ENCODE measurements at regions not wholly inside any gene's neighbourhood (a gene's known extent, or its start where the extent isn't known, plus 50 kb on each side); places are given as distances from the start of the nearest gene placed in this dataset.

DNA sequence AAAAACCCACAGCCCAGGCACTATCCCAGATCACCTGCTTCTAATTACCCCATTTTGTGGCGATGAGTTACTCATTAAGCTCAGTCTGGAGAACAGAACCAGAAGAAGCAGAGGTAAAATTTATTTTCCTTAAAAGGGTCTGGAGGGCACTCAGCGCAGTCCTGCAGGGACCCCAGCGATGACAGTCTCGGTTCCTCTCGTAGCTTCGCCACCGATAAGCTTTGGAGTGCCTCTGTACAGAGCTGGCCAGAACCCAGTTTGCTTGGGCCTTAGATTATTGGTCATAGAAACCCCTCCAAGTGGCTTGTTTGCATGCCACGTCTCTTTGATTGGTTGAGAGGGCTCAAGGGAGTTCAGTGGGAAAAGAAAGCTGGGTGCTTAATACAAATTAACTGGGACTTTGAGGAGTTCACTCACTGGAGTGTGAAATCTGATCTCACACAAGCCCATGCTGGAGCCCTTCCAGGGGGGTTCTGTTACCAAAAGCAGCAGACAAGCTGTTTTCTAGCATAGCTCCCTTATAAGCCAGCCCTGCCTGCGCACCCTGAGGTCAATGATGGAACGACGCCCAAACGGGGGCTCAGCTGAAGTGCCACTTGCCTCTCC lies 158.5 kb upstream of the ARID1B start:
- Histone ChIP-seq H3K9ac (ENCODE audit: low read depth, low read length) (no peak overlapping the region), H3K9me3 (ENCODE audit: control insufficient read depth, insufficient read depth, low read length) (no peaks in the 10 kb centered on the region), H3K36me3 (ENCODE audit: insufficient read depth, low read length) (no peaks in the 10 kb centered on the region), H3K4me1 (ENCODE audit: insufficient read depth, low read length) (no peaks in the 10 kb centered on the region)

DNA sequence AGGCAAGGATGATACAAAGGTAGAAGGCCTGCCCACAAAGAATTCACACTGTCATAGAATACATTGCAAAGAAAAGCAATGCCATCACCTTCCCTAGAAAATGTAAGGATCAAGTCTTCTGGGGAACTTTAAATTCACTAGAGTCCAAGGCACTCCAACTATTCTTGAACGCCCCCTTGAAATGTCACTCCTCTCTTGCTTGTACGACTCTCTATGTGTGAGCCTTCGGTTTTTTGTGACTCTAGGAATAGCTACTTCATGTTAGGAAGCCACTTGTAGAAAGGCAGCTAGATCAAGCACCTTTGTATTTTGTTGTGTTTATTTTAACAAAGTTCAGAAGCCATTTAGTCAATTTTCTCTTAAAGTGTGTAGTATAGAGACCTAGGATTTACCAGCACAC lies 159.2 kb upstream of the ARID1B start:
- Histone ChIP-seq H3K4me1 (ENCODE audit: insufficient read depth, low read length) (no peaks in the 10 kb centered on the region), H3K9me3 (ENCODE audit: control insufficient read depth, insufficient read depth, low read length) (no peaks in the 10 kb centered on the region)

DNA sequence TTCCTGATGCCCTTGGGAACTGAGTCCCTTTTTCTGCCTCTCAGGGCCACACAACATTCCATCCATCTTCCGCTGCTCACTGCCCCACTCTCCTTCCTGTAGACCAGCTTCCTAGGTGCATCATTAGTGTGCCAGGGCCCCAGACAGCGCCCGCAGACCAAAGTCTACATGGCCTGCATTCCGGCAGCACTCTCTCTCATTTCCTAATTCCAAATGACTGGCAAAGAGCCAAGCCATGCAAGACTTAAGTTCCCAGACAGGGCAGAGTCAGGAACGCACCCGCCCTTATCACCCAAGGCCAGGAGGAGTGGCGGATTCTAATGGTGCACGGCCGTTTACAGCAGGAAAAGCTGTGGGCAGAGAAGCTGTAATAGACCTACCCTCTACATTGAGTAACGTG lies 159.8 kb upstream of the ARID1B start:
- Histone ChIP-seq H3K36me3 (ENCODE audit: insufficient read depth, low read length) (no peaks in the 10 kb centered on the region), H3K4me1 (ENCODE audit: insufficient read depth, low read length) (no peaks in the 10 kb centered on the region), H3K9me3 (ENCODE audit: control insufficient read depth, insufficient read depth, low read length) (no peaks in the 10 kb centered on the region; the same call in 1 of the 2 replicates), H3K9ac (ENCODE audit: low read depth, low read length) (no peak overlapping the region)

More for the DNA sequence above, 159.2 kb upstream of the ARID1B start:
- no peak overlapping the region for H3K9ac ChIP-seq (ENCODE audit: low read depth, low read length)
- no peaks in the 10 kb centered on the region for H3K36me3 ChIP-seq (ENCODE audit: insufficient read depth, low read length)

DNA sequence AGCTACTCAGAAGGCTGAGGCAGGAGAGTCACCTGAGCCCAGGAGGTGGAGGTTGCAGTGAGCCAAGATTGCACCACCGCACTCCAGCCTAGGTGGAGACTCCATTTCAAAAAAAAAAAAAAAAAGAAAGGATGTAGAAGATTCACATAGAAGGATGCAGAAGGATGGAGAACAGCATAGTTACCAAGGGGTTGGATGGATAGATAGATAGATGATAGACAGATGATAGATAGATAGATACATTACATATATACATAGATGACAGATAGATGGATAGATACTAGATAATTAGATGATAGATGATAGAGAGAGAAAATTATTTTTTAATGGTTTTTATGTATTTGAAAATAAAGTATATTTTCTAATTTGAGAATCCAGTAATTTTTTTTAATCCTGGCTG lies 160.7 kb upstream of the ARID1B start:
- Histone ChIP-seq H3K9me3 (ENCODE audit: control insufficient read depth, insufficient read depth, low read length) (no peaks in the 10 kb centered on the region; the same call in 1 of the 2 replicates), H3K9ac (ENCODE audit: low read depth, low read length) (no peak overlapping the region), H3K36me3 (ENCODE audit: insufficient read depth, low read length) (no peaks in the 10 kb centered on the region), H3K4me1 (ENCODE audit: insufficient read depth, low read length) (no peaks in the 10 kb centered on the region)

DNA sequence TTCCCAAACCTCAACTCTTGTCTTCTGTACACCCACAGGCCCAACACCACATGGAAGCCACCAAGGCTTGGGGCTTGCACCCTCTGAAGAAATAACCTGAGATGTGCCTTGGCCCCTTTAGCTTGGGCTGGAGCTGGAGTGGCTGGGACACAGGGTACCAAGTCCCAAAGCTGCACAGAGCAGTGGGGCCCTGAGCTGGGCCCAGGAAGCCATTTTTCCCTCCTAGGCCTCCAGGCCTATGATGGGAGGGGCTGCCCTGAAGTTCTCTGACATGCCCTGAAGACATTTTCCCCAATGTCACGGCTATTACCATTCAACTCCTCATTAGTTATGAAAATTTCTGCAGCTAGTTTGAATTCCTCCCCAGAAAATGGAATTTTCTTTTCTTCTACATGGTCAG lies 163.2 kb upstream of the ARID1B start:
- no peak overlapping the region for H3K9ac ChIP-seq (ENCODE audit: low read depth, low read length)
- H3K9me3 ChIP-seq (ENCODE audit: control insufficient read depth, insufficient read depth, low read length) = peaks cover 3% of the 10 kb centered on the region; the same call in 1 of the 2 replicates
- H3K4me1 ChIP-seq (ENCODE audit: insufficient read depth, low read length) = no peaks in the 10 kb centered on the region
- H3K36me3 ChIP-seq (ENCODE audit: insufficient read depth, low read length) = no peaks in the 10 kb centered on the region

DNA sequence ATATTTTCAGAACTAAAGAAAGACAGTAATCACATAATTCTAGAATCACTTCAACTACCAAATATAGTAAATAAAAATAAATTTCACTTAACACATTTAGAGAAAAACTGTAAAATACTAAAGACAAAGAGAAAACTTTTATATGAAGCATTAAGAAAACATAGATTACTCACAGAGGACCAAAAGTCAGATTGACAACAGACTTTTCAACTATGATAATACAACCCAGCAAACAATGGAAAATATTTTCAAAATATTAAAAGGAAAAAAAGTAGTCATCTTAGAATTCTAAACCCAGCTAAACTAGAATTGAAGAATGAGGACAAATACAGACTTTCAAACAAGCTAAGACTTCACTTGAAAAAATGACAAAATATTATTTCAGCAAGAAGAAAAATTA lies 164.8 kb upstream of the ARID1B start:
- Histone ChIP-seq H3K4me1 (ENCODE audit: insufficient read depth, low read length) (no peaks in the 10 kb centered on the region), H3K9me3 (ENCODE audit: control insufficient read depth, insufficient read depth, low read length) (peaks cover 3% of the 10 kb centered on the region; the same call in 1 of the 2 replicates), H3K36me3 (ENCODE audit: insufficient read depth, low read length) (no peaks in the 10 kb centered on the region), H3K9ac (ENCODE audit: low read depth, low read length) (no peak overlapping the region)

DNA sequence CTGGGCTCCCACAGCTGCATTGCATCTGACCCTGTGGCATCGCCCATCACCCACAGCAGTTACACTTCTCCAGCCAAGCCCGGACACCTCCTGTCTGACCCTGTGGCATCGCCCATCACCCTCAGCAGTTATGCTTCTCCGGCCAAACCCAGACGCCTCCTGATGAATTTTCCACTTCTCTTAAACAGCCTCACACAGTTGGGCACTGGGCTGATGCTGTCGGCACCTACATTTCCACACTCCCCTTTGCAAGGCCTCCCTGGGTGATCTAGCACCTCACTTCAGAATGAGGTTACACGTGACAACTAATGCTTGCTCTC lies 175.2 kb upstream of the ARID1B start:
- Histone ChIP-seq H3K9me3 (ENCODE audit: control insufficient read depth, insufficient read depth, low read length) (no peaks in the 10 kb centered on the region), H3K36me3 (ENCODE audit: insufficient read depth, low read length) (no peaks in the 10 kb centered on the region), H3K9ac (ENCODE audit: low read depth, low read length) (no peak overlapping the region), H3K4me1 (ENCODE audit: insufficient read depth, low read length) (no peaks in the 10 kb centered on the region)

DNA sequence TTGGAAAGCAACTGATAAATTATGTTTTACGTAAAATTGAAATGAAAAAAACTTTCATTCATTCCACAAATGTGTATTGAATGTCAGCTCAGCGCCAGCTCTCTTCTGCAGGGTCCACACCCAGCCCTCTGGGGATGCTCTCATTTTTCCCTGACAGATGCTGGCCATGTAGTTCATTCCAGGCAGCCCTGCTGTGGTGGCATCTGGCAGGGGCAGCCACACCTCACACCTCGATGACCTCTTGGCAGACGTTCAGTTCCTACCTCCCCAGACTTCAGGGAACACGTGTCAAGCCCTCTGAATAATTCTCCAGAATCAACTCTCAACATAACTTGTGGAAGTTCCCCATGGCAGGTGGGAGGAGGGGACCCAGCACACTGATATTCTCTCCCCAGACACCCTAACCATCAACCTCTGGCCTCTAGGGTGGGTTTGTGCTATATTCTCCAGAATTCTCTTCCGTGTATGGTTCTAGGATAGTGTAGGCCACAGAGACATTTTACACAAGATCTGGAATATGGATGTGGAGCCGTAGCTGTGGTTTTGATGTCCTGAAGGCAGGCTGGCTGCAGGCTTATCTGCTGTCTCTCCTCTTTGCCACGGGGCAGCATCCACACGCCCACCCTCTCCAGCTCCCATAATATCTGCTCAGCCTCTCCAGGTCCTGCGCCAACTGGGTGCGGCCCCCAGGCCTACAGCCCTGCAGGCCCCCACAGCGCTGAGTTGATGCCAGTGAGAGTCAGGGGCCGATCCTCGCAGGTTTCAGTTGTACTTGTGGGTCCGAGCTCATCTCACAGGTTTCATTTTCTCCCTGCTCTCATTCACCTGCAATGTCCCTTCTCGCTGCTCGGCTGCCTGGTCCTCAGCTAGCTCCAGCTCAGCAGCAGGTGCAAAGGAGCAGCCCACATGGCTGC lies 175.8 kb upstream of the ARID1B start:
- no peaks in the 10 kb centered on the region for H3K36me3 ChIP-seq (ENCODE audit: insufficient read depth, low read length)
- H3K4me1 ChIP-seq (ENCODE audit: insufficient read depth, low read length) = no peaks in the 10 kb centered on the region
- H3K9me3 ChIP-seq (ENCODE audit: control insufficient read depth, insufficient read depth, low read length) = no peaks in the 10 kb centered on the region
- H3K9ac ChIP-seq (ENCODE audit: low read depth, low read length) = no peak overlapping the region

DNA sequence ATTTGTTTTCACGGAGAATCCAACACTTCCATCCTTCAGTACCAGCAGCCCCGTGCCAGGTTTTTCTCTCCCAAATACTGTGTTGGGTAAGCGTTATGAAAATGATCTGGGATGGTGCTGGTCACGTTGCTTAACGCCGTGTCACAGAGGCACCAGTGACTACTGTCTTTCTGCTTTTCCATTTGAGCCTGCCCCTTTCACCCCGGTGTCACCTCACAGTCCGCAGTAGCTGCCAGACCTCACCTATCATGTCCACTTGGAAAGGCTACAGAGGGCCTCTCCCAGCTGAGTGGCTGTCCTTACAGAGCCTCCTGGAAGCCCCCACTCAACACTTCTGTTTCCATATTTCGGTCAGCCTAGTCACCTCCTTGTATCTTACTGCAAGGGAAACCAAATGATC lies 176.5 kb upstream of the ARID1B start:
- H3K36me3 ChIP-seq (ENCODE audit: insufficient read depth, low read length) = no peaks in the 10 kb centered on the region
- H3K9ac ChIP-seq (ENCODE audit: low read depth, low read length) = no peak overlapping the region
- H3K9me3 ChIP-seq (ENCODE audit: control insufficient read depth, insufficient read depth, low read length) = no peaks in the 10 kb centered on the region
- no peaks in the 10 kb centered on the region for H3K4me1 ChIP-seq (ENCODE audit: insufficient read depth, low read length)

DNA sequence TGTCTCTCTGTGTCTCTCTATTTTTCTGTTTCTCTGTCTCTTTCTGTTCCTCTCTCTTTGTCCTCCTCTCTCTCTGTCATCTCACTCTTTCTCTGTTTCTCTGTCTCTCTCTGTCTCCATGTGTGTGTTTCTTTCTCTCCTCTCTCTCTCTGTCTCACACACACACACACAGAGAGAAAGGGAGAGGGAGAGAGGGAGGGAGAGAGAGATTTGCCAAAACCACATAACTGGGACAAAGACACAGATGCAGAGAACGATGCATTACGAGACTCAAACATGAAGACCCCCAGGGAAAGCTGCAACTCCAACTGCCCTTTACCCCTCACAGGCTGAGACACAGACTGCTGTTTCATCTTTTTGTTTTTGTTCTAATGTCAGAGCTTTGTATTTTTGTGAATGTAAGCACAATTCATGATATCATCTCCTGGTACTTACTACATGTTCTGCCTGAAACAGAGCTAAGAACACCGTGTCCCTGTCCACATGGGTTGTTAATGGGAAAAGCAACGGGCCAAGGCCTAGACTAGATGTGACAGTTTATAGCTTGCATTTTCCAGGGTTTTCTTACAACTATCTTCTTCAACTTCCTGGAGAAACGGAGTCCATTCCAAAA lies 177.1 kb upstream of the ARID1B start:
- no peak overlapping the region for H3K9ac ChIP-seq (ENCODE audit: low read depth, low read length)
- H3K4me1 ChIP-seq (ENCODE audit: insufficient read depth, low read length) = no peaks in the 10 kb centered on the region

DNA sequence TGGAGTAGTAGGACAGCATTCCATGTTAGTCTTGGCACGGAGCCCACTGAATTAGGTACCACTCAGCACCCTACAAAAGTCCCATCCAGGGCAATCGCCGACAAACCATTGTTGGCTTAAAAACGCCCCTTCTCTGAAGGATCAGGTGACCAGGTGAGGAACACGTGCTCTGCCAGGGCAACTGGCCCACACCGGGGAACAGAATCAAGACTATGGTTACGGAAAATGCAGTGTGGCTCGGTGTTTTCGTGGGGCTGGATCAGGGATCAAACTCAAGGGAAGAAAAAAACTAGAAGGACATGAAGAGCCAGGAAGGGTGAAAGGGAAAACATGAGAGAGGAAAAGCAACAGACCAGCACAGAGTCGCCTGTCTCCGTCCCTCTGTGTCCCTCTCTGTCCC lies 177.8 kb upstream of the ARID1B start:
- H3K9me3 ChIP-seq (ENCODE audit: control insufficient read depth, insufficient read depth, low read length) = no peaks in the 10 kb centered on the region
- H3K9ac ChIP-seq (ENCODE audit: low read depth, low read length) = no peak overlapping the region
- H3K4me1 ChIP-seq (ENCODE audit: insufficient read depth, low read length) = no peaks in the 10 kb centered on the region
- no peaks in the 10 kb centered on the region for H3K36me3 ChIP-seq (ENCODE audit: insufficient read depth, low read length)

More for the DNA sequence above, 177.1 kb upstream of the ARID1B start:
- Histone ChIP-seq H3K9me3 (ENCODE audit: control insufficient read depth, insufficient read depth, low read length) (no peaks in the 10 kb centered on the region), H3K36me3 (ENCODE audit: insufficient read depth, low read length) (no peaks in the 10 kb centered on the region)

DNA sequence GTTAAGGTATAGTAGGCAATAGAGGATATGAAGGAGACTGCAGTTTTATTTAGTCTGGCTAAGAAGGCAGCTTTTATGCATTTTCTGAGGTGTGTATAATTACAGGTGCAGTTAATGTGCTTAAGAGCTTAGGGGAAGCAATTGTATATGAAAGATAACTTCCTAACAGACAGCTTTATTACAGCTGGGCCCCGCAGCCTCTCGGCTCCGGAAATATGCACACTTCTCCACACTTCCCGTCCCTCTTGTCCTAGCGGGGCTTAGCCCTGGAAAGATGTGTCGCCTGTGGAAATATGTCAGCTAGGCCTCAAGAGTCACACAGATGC lies 178.4 kb upstream of the ARID1B start:
- Histone ChIP-seq H3K9ac (ENCODE audit: low read depth, low read length) (no peak overlapping the region), H3K4me1 (ENCODE audit: insufficient read depth, low read length) (no peaks in the 10 kb centered on the region), H3K9me3 (ENCODE audit: control insufficient read depth, insufficient read depth, low read length) (no peaks in the 10 kb centered on the region), H3K36me3 (ENCODE audit: insufficient read depth, low read length) (no peaks in the 10 kb centered on the region)

DNA sequence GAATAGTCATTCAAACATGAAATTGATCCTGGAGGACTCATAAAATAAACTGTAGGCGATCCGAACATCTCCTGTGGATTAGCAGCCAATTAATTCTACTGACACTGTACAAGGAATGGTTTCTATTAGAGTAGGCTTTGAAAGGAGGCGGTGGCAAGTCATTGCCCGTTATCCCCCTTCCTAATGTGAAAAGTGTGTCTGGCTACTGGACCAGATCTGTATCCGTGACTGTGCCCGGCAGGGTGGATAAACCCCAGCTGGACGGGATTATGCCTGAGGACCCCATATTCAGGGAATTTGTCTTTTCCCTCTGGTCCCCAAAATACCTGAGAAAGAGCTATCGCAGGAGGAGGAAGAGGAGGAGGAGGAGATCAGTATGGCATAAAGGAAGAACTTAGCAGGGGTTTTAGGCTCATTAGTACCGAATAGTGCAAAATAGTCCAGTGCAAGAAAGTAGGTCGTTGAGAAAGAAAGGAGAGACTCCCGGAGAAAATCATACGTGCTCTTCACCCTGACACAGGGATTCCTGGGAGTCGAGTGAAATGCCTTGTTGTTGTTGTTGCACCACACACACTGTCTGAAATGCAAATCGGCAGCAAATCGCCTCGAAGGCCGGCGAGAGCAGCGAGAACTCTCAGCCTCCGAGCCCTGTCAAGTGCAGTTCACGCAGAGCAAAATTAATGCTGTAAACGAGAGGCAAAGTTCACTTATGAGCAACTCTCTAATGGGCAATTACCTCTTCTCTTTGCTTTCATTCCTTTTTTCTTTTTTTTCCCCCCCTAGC lies 178.9 kb upstream of the ARID1B start:
- H3K9ac ChIP-seq (ENCODE audit: low read depth, low read length) = no peak overlapping the region
- H3K9me3 ChIP-seq (ENCODE audit: control insufficient read depth, insufficient read depth, low read length) = no peaks in the 10 kb centered on the region
- H3K4me1 ChIP-seq (ENCODE audit: insufficient read depth, low read length) = no peaks in the 10 kb centered on the region
- no peaks in the 10 kb centered on the region for H3K36me3 ChIP-seq (ENCODE audit: insufficient read depth, low read length)

DNA sequence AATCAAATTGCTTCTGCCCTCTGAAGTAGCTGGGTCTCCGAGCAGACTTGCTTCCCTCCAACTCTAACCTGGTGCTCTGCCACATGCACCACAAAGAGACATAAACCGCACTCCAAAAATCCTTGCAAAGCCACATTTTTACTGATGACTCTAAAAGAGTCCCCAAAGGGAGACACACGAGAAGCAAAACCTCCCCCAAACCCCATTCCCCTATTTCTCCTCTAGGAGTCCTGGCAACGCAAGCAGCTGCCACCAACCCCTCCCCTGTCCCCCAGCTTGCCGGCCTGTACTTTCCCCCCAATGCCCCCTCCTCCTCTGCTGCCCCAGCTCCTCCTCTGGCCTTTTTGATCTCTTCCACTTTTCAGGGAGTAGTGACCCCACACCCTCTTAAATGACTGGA lies 180.1 kb upstream of the ARID1B start:
- no peaks in the 10 kb centered on the region for H3K4me1 ChIP-seq (ENCODE audit: insufficient read depth, low read length)
- no peak overlapping the region for H3K9ac ChIP-seq (ENCODE audit: low read depth, low read length)
- H3K36me3 ChIP-seq (ENCODE audit: insufficient read depth, low read length) = no peaks in the 10 kb centered on the region
- H3K9me3 ChIP-seq (ENCODE audit: control insufficient read depth, insufficient read depth, low read length) = no peaks in the 10 kb centered on the region

All from ES-I3 (cell line).